ENCODE measurements at regions not wholly inside any gene's neighbourhood (a gene's known extent, or its start where the extent isn't known, plus 50 kb on each side); places are given as distances from the start of the nearest gene placed in this dataset.

GRCh38 chr6:14434916-14435690, 317.5 kb downstream of the CD83 start:
- ChIA-PET POLR2A (no interaction called here), CTCF (ENCODE audit: low intra/inter-chr PET ratio, low total read pairs) (no interaction called here)
- in situ Hi-C loops (cut with HindIII; ENCODE audit: extremely low pct_ligation_motif_present, low pct_unique_long_range_greater_than_20kb), result no loop called here
- DNase-seq (ENCODE audit: low spot score) (no peak), FAIRE-seq (no peak), ATAC-seq (no peak)
- WGBS (ENCODE audit: low lambda C conversion rate), result 6% methylated on average over 3 of the region's 3 CpGs
- no TSS peak for BruUV-seq (replicated peaks)
- Histone ChIP-seq H4K20me1 (ENCODE audit: insufficient read depth, low read length) (no peaks in the 10 kb centered on the region; the same call in 1 of the 2 replicates), H3K9ac (ENCODE audit: insufficient read depth, low read depth, low read length) (no peak overlapping the region), H3K79me2 (ENCODE audit: insufficient read depth, low read length) (no peaks in the 10 kb centered on the region), H3K27me3 (ENCODE audit: control insufficient read depth in 1 of 2, insufficient read depth in 2 of 2, low read length in 2 of 2) (no peaks in the 10 kb centered on the region; a peak in 2 of 5 replicates), H3K4me2 (ENCODE audit: low read depth, low read length) (no peak overlapping the region), H3K27ac (ENCODE audit: extremely low read length, insufficient read depth, low read length) (no peak overlapping the region), H3K9me3 (ENCODE audit: low read length) (no peaks in the 10 kb centered on the region), H3K4me3 (replicated peaks in 1 of 3; ENCODE audit: insufficient read depth in 1 of 3, low read depth in 2 of 3, low read length in 3 of 3) (no peak overlapping the region), H3K4me1 (ENCODE audit: insufficient read depth, low read length) (no peaks in the 10 kb centered on the region), H3K36me3 (replicated peaks in 1 of 2; ENCODE audit: control insufficient read depth in 1 of 2, insufficient read depth in 2 of 2, low read length in 2 of 2) (no peaks in the 10 kb centered on the region), H2AFZ (ENCODE audit: low read length) (no peak overlapping the region)
- intact Hi-C loops (cut with micrococcal nuclease; ENCODE audit: unreplicated experiment), result no loop called here
- TF ChIP-seq ZNF766 (CRISPR knock-in tag; IDR thresholded peaks at IDR 0.05; ENCODE audit: borderline replicate concordance) (no peak), ZNF230 (CRISPR knock-in tag; IDR thresholded peaks at IDR 0.05) (no peak), ASH2L (IDR thresholded peaks at IDR 0.05; ENCODE audit: insufficient read length, low read depth, low read length) (no peak), CREB1 (IDR thresholded peaks at IDR 0.05) (no peak), CREB1 (CRISPR knock-in tag; IDR thresholded peaks at IDR 0.05) (no peak), ZNF441 (CRISPR knock-in tag; IDR thresholded peaks at IDR 0.05; ENCODE audit: borderline replicate concordance) (no peak), CHCHD3 (CRISPR knock-in tag; IDR thresholded peaks at IDR 0.05) (no peak), SIX1 (CRISPR knock-in tag; IDR thresholded peaks at IDR 0.05; ENCODE audit: borderline replicate concordance) (no peak), ZNF142 (CRISPR knock-in tag; IDR thresholded peaks at IDR 0.05) (no peak), ZNF782 (CRISPR knock-in tag; IDR thresholded peaks at IDR 0.05; ENCODE audit: borderline replicate concordance) (no peak), ZNF414 (CRISPR knock-in tag; IDR thresholded peaks at IDR 0.05) (no peak)
- TF ChIP-seq, protein P1, sequence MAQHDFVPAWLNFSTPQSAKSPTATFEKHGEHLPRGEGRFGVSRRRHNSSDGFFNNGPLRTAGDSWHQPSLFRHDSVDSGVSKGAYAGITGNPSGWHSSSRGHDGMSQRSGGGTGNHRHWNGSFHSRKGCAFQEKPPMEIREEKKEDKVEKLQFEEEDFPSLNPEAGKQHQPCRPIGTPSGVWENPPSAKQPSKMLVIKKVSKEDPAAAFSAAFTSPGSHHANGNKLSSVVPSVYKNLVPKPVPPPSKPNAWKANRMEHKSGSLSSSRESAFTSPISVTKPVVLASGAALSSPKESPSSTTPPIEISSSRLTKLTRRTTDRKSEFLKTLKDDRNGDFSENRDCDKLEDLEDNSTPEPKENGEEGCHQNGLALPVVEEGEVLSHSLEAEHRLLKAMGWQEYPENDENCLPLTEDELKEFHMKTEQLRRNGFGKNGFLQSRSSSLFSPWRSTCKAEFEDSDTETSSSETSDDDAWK (CRISPR knock-in tag; IDR thresholded peaks at IDR 0.05), result no peak
- TF ChIP-seq, protein P2, sequence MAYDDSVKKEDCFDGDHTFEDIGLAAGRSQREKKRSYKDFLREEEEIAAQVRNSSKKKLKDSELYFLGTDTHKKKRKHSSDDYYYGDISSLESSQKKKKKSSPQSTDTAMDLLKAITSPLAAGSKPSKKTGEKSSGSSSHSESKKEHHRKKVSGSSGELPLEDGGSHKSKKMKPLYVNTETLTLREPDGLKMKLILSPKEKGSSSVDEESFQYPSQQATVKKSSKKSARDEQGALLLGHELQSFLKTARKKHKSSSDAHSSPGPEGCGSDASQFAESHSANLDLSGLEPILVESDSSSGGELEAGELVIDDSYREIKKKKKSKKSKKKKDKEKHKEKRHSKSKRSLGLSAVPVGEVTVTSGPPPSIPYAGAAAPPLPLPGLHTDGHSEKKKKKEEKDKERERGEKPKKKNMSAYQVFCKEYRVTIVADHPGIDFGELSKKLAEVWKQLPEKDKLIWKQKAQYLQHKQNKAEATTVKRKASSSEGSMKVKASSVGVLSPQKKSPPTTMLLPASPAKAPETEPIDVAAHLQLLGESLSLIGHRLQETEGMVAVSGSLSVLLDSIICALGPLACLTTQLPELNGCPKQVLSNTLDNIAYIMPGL (CRISPR knock-in tag; IDR thresholded peaks at IDR 0.05; ENCODE audit: borderline replicate concordance in 1 of 2, low read depth in 1 of 2), result no peak

All from HepG2 (cell line).